Endothelial cell of umbilical vein (primary cell): ENCODE measurements at regions not wholly inside any gene's neighbourhood (a gene's known extent, or its start where the extent isn't known, plus 50 kb on each side); places are given as distances from the start of the nearest gene placed in this dataset.

Experiments
- BruUV-seq: library from RNA; stranded (reverse); fragments of 400-500 nt; replicated peaks from 2 replicates; lab custom pipeline; 2021; lab: Mats Ljungman, UMichigan
- CTCF ChIA-PET: fragments of 300-600, 350-600 bp; sonication (Branson Sonifier 250); formaldehyde crosslinking; loops from one replicate; lab custom pipeline; 2021; ENCODE audit warnings: antibody characterized with exemption, inconsistent platforms; lab: Charles Lee
- POLR2A ChIA-PET: fragments of 300-600, 350-600 bp; sonication (Branson Sonifier 250); formaldehyde crosslinking; loops from one replicate; lab custom pipeline; 2021; ENCODE audit warnings: antibody characterized with exemption, inconsistent platforms; lab: Charles Lee
- DNase-seq: peaks from one replicate; pipeline ENCODE4 v3.0.0-alpha.2; 2011; ENCODE audit warnings: low read depth, low spot score
- FAIRE-seq: peaks from 2 replicates; lab custom pipeline; 2011; peaks lifted over from hg19 to GRCh38; lab: Jason Lieb, UNC
- H2AFZ ChIP-seq: 2 replicates; pipeline ENCODE4 v1.6.0; 2012; ENCODE audit warnings: low read depth, low read length, control low read depth, inconsistent platforms
- H3K27ac ChIP-seq: 2 replicates; pipeline ENCODE4 v1.5.1; 2011; ENCODE audit warnings: low read depth, mild to moderate bottlenecking, control low read depth, low read length, moderate library complexity; ENCODE audit not compliant: insufficient read depth
- H3K27me3 ChIP-seq, 2 experiments: 2 replicates each; pipeline versions ENCODE4 v1.6.0 to v1.6.1; 2011; ENCODE audit warnings: low read length in 2 of 2, mixed read lengths in 1 of 2; ENCODE audit not compliant: control insufficient read depth in 2 of 2, insufficient read depth in 2 of 2
- H3K36me3 ChIP-seq, 2 experiments: 2 replicates in 1 of 2; 3 replicates in 1 of 2; pipeline ENCODE4 v1.5.1; 2011; ENCODE audit warnings: low read length in 2 of 2, mild to moderate bottlenecking in 1 of 2, moderate library complexity in 1 of 2; ENCODE audit not compliant: control insufficient read depth in 2 of 2, insufficient read depth in 2 of 2; ENCODE audit errors: extremely low read depth in 1 of 2
- H3K4me1 ChIP-seq: 3 replicates; pipeline ENCODE4 v1.5.1; 2011; ENCODE audit warnings: mild to moderate bottlenecking, low read length; ENCODE audit not compliant: control insufficient read depth, insufficient read depth; ENCODE audit errors: extremely low read depth
- H3K4me2 ChIP-seq: 2 replicates; pipeline ENCODE4 v1.6.1; 2011; ENCODE audit warnings: low read length, control low read depth, mixed read lengths; ENCODE audit not compliant: insufficient read depth
- H3K4me3 ChIP-seq, 3 experiments: fragments of 200-600 bp in 1 of 3; sonication (generic), shearing (Covaris generic) in 1 of 3; replicated peaks in 1 of 3; 2 replicates each; pipeline ENCODE4 v1.5.1; 2011 to 2016; ENCODE audit warnings: control low read depth in 3 of 3, low read length in 3 of 3, mild to moderate bottlenecking in 2 of 3, inconsistent platforms in 1 of 3, low read depth in 1 of 3, moderate library complexity in 1 of 3; ENCODE audit not compliant: insufficient read depth in 1 of 3
- H3K79me2 ChIP-seq: 2 replicates; pipeline ENCODE4 v1.6.0; 2012; ENCODE audit warnings: low read length, inconsistent platforms; ENCODE audit not compliant: control insufficient read depth, insufficient read depth
- H3K9ac ChIP-seq: replicated peaks from 2 replicates; pipeline ENCODE3; 2011; ENCODE audit warnings: low read length, control low read depth; ENCODE audit not compliant: insufficient read depth; ENCODE audit errors: extremely low read depth
- H3K9me1 ChIP-seq: replicated peaks from 3 replicates; pipeline ENCODE4 v1.6.0; 2011; ENCODE audit warnings: mild to moderate bottlenecking, low read length; ENCODE audit not compliant: control insufficient read depth, insufficient read depth; ENCODE audit errors: extremely low read depth
- H3K9me3 ChIP-seq: replicated peaks from 2 replicates; pipeline ENCODE4 v1.5.1; 2012; ENCODE audit warnings: low read length, inconsistent platforms; ENCODE audit not compliant: control insufficient read depth, insufficient read depth
- H4K20me1 ChIP-seq: replicated peaks from 2 replicates; pipeline ENCODE3; 2011; ENCODE audit warnings: mild to moderate bottlenecking, low read length; ENCODE audit not compliant: control insufficient read depth, insufficient read depth; ENCODE audit errors: extremely low read depth
- EZH2 ChIP-seq: IDR thresholded peaks from 2 replicates; pipeline ENCODE4 v1.6.1; 2012; ENCODE audit warnings: borderline replicate concordance, low read depth, mild to moderate bottlenecking, moderate library complexity, low read length, inconsistent platforms; ENCODE audit not compliant: severe bottlenecking
- FOS ChIP-seq: IDR thresholded peaks from 2 replicates; pipeline ENCODE4 v1.6.1; 2011; ENCODE audit warnings: mild to moderate bottlenecking, low read length, moderate library complexity, borderline replicate concordance; ENCODE audit not compliant: insufficient read depth
- JUN ChIP-seq: IDR thresholded peaks from 2 replicates; pipeline ENCODE4 v1.6.1; 2011; ENCODE audit warnings: borderline replicate concordance, low read depth; ENCODE audit not compliant: insufficient read length, insufficient read depth
- MYC ChIP-seq: IDR thresholded peaks from one replicate; pipeline ENCODE4 v1.6.1; 2011; ENCODE audit warnings: mild to moderate bottlenecking, low read depth, low read length
- POLR2AphosphoS5 ChIP-seq: IDR thresholded peaks from 2 replicates; pipeline ENCODE4 v1.6.1; 2012; ENCODE audit warnings: low read depth, mild to moderate bottlenecking, control low read depth, low read length, moderate library complexity; ENCODE audit not compliant: insufficient read depth
- dilution Hi-C: fragments of 300-500 bp; cut with MboI; formaldehyde crosslinking; loops from one replicate; pipeline ENCODE4 v1.15.0; 2019; ENCODE audit warnings: low sequenced_read_pairs; ENCODE audit not compliant: extremely low pct_ligation_motif_present
- intact Hi-C: fragments of 100-400 bp; cut with micrococcal nuclease; formaldehyde crosslinking; loops from one replicate; pipeline ENCODE4 v1.10.0; 2022
- TF ChIP-seq, protein P1 (sequence below), 2 donors: IDR thresholded peaks; 1 replicate in 1 of 2; 2 replicates in 1 of 2; pipeline ENCODE4 v1.5.1; 2011; ENCODE audit warnings: low read length in 2 of 2, mild to moderate bottlenecking in 2 of 2, moderate library complexity in 2 of 2, control low read depth in 1 of 2, inconsistent platforms in 1 of 2, low read depth in 1 of 2; ENCODE audit not compliant: insufficient read depth in 1 of 2; ENCODE audit errors: extremely low read depth in 1 of 2

DNA sequence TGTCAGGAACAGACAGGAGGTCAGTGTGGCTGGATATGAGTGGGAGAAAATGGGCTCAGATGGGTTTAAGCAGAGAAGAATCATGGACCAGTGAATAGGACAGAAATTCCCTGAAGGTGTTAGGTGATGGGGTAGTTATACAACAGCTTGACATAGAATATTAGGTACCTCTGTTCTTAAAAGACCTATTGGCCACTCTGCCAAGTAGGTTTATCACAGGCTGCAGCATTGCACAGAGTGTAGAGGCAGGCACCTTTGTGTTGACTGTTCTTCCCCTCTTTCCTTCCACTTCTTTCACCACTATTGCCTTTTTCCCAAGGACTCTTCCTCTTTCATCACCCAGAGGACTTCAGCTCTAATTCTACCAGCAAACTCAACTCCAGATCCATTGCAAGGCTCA is 274.4 kb downstream of the CDCA7 start:
- Histone ChIP-seq H3K27me3 (peaks cover 2% of the 10 kb centered on the region in 2 experiments), H3K4me3 (no peak overlapping the region)
- FAIRE-seq: no peak

DNA sequence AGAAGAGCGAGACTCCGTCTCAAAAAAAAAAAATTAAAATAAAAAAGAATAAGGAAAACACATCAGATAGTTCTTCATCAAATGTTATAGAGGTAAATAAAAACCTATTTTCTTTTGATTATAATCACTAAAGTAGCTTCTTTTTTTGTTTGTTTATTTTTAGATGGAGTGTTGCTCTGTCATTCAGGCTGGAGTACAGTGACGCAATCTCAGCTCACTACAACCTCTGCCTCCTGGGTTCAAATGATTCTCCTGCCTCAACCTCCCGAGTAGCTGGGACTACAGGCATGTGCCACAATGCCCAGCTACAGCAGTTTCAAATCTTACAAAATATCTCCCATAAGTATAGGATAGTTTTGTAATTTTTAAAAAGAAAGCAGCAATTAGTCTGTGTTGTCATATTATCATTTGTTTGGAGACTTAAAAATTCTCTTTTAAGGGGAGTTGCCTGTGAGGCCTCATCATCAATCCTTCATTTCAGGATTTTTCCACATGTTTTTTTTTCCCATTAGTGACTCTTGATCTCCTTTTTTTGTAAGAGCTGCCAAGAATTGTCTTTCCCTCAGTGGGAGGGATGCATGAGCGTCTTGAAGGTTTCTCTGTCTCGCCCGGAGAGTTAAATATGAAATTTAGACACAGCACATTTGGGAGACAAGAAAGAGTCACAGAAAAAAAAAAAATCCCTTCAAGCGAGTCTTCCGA is 275.9 kb downstream of the CDCA7 start:
- DNase-seq: no peak
- peaks cover 2% of the 10 kb centered on the region in 2 experiments for H3K27me3 ChIP-seq
- ChIA-PET CTCF (interaction anchor here (0.6 kb wide), 1 partner anchor 425 kb away, joined by 3 read pairs; no protein-coding TSS in a partner anchor), POLR2A (no interaction called here)
- no peak overlapping the region for H2AFZ ChIP-seq
- H3K9ac ChIP-seq: no peak overlapping the region
- no peaks in the 10 kb centered on the region for H3K79me2 ChIP-seq
- H3K9me1 ChIP-seq: no peaks in the 10 kb centered on the region
- H3K4me1 ChIP-seq: no peaks in the 10 kb centered on the region
- no peaks in the 10 kb centered on the region for H3K36me3 ChIP-seq
- H3K9me3 ChIP-seq: no peaks in the 10 kb centered on the region
- no peak for FAIRE-seq
- BruUV-seq: no TSS peak
- no peak overlapping the region for H3K4me2 ChIP-seq
- H4K20me1 ChIP-seq: no peaks in the 10 kb centered on the region
- H3K27ac ChIP-seq: no peak overlapping the region
- dilution Hi-C loops (no loop called here), intact Hi-C loops (no loop called here)
- H3K4me3 ChIP-seq: no peak overlapping the region
- TF ChIP-seq FOS (no peak), POLR2AphosphoS5 (no peak)

More for the DNA sequence above, 274.4 kb downstream of the CDCA7 start:
- Histone ChIP-seq H3K9ac (no peak overlapping the region), H3K9me3 (no peaks in the 10 kb centered on the region), H3K9me1 (no peaks in the 10 kb centered on the region), H2AFZ (no peak overlapping the region), H3K4me1 (no peaks in the 10 kb centered on the region), H3K79me2 (no peaks in the 10 kb centered on the region), H4K20me1 (no peaks in the 10 kb centered on the region), H3K36me3 (no peaks in the 10 kb centered on the region), H3K4me2 (no peak overlapping the region), H3K27ac (no peak overlapping the region)
- intact Hi-C loops: no loop called here
- TF ChIP-seq, protein P1, sequence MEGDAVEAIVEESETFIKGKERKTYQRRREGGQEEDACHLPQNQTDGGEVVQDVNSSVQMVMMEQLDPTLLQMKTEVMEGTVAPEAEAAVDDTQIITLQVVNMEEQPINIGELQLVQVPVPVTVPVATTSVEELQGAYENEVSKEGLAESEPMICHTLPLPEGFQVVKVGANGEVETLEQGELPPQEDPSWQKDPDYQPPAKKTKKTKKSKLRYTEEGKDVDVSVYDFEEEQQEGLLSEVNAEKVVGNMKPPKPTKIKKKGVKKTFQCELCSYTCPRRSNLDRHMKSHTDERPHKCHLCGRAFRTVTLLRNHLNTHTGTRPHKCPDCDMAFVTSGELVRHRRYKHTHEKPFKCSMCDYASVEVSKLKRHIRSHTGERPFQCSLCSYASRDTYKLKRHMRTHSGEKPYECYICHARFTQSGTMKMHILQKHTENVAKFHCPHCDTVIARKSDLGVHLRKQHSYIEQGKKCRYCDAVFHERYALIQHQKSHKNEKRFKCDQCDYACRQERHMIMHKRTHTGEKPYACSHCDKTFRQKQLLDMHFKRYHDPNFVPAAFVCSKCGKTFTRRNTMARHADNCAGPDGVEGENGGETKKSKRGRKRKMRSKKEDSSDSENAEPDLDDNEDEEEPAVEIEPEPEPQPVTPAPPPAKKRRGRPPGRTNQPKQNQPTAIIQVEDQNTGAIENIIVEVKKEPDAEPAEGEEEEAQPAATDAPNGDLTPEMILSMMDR (IDR thresholded peaks at IDR 0.05; ENCODE audit: extremely low read depth in 1 of 2, insufficient read depth in 1 of 2, low read depth in 1 of 2, low read length in 2 of 2): no peak
- TF ChIP-seq FOS: no peak
- TF ChIP-seq EZH2: no peak
- TF ChIP-seq MYC: no peak
- TF ChIP-seq JUN: no peak
- DNase-seq: no peak
- no TSS peak for BruUV-seq
- CTCF ChIA-PET: no interaction called here
- POLR2A ChIA-PET: no interaction called here
- dilution Hi-C loops: no loop called here
